Inflammatory macrophage treated with lipopolysaccharide for 1 hour (primary cell): ENCODE measurements at regions not wholly inside any gene's neighbourhood (a gene's known extent, or its start where the extent isn't known, plus 50 kb on each side); places are given as distances from the start of the nearest gene placed in this dataset.

ENCODE experiments used
- DNase-seq, 2 donors: peaks; one replicate each; pipeline ENCODE4 v3.0.0-alpha.2; 2020 to 2022

- no peak for DNase-seq
These were observed 230.2 kb upstream of the FOXQ1 start for GRCh38 chr6:1081551-1082284.

DNA sequence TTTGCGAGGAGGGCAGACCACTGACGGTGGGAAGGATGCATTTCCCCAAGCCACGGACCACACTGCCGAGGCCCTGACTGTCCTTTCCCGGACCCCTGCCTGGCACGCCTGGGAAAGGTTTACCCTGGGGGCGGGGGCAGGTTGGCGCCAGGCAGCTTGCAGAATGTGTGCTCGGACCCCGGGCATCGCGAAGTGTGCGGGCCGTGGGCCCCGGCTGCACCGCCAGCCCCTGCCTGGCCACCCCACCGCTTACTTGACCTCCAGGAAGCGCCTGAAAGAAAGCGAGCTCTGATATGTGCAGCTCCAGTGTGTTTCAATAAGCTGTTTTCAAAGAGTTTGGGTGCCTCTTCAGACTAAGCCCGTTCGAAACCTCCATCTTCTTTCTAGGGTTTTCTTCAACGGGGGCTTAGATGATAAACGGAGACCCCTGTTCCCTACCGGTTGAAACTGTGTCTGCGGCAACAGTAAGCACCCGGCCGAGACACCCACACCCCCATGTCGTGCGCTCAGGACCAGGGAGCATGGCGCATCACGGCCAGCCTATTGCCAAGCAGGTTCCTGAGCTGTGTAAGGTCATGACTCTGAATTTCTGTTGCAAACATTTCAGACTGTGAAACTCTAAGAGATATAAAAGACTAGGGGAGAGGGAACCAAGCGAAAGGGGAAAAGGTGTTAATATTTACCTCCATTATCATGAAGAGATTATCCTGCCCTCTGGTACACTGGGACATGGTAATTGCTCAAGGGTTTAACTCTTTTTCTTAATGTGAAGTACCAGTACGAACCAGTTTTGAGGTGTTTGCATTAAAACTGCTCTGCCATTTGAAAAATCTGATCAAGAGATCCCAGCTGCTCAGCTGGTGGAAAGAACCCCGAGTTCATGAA is 231.2 kb upstream of the FOXQ1 start:
- DNase-seq: no peak

DNA sequence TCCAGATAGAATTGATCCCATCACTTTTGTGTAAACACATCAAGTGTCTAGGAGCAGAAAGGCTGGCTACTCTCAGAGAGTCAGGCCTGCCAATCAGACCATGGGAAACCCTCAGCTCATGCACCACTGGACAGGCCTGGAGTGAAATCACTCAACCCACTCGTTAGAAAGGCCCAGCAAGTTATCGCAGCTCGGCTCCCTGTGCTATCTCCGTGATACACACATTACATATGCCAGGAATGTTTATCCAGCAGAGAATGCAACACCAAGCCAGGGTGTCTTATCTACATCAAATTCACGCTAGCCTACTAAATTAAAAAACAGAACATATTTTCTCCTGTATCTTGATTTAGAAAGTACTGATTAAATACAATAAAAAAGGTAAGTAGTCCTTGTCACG is 232.4 kb upstream of the FOXQ1 start:
- no peak for DNase-seq

DNA sequence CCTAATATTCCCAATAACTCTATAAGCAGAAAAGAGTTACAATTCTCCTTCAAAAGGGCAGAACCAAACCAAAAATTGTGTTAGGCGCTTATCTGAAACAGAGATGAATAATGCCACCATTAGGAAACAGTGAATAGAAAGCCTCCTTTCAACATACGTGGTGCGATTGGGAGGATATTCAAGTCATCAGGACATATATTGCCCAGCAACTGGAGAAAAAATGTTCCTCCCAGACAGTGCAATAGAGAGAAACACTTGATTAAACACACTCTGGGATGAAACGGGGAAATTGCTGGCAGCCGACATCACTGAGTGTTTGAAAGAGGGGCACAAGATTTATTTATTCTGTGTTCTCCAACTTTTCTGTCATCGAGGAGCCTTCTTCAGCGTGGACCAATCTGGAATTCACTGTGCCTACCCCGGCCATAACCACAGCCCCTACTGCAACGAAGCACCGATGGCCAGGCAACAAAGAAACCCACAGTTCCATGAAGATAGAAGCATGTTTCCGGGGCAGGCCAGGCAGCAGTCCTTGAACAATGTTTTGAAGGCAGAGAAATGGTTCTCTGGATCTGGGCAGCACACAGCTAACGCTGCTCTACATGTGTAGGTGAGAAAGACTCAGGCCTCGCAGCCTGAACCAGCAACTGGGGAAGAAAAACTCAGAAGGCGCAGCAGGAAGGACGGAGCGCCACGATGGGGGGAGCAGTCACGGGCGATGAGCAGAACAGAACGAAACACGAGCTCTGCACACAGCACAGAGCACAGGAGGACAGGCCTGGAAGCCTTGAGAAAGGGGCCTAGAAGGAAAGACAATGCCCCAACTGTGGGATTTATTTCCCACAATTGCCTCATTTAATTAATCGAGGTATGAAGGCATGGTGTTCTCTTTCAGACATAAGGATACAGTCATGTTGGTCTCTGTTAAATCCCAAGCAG is 234.2 kb upstream of the FOXQ1 start:
- no peak for DNase-seq

DNA sequence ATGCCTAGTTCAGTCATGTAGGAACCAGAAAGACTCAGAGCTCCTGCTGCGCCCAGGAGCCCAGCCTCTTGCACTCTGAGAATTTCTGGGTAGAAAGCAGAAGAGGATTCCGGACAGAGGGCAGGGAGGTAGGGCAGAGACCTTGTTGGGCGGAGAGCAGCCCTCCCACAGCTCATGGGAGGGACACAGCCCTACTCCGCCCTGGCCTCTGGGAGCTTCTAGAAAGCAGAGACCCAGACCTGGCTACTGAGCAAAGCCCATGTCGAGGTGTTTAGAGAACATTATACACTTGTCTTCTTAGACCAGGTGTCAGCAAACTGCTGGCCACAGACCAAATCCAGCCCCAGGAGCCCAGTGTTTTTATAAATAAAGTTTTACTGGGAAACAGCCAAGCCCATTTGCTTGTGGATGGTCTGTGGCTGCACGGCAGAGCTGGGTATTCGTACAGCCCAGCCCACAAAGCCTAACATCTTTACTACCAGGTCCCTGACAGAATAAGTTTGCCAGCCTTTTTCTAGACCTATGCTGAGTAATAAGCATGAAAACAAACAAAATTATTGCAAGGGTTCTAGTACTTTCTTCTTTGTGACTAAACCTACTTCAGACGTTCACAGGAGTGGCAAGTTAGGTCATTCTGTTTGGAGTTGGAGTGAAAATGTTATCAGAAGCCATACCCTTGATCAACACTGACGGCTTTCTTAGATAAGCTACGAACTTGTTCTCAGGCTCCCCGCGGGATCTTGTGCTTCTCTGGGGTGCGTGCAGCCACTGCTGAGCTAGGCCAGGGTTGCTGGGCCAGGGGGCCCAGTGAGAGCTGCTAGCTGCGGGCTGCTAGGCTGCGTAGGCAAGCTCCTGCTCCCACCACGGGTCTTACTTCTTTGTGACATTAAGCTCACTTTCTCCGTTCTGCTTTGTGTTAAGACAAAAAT is 235.1 kb upstream of the FOXQ1 start:
- no peak for DNase-seq

DNA sequence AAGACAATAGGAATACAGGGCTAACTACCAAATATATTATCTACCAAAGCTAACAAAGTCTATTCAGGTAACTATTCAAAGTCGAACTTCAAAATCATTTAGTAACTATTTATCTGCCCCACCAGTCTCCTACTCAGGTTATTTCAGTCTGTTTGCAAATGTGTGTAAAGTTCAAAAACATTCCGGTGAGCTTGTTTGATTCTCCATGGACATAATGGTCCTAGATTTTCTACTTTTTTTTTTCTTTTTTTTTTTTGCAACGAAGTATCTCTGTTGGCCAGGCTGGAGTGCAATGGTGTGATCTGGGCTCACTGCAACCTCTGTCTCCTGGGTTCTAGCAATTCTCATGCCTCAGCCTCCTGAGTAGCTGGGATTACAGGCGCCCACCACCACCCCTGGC is 236.0 kb upstream of the FOXQ1 start:
- DNase-seq: no peak

DNA sequence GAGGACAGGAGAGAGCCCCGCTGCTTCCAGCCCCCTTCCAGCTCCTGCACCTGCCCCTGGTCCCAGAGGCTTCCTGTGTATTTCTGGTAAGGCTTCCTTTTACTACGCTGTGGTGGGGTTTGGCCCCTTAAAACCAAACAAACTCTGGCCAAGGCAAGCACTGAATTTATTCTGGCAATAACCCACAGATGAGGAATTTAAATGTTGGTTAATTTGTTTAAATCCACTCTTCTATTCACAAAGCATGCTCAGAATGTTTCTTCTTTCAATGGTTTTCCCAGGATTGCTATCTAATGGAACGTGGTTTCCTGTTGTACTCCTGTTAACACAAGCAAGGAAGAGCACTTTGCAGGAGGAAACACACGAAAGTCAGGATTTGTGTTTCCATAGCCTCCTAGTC is 236.5 kb upstream of the FOXQ1 start:
- DNase-seq: no peak

- no peak for DNase-seq
These were observed 241.8 kb upstream of the FOXQ1 start for GRCh38 chr6:1070085-1070521.

- no peak for DNase-seq
These were observed 243.0 kb upstream of the FOXQ1 start for GRCh38 chr6:1068905-1069304.

- no peak for DNase-seq
These were observed 243.8 kb upstream of the FOXQ1 start for GRCh38 chr6:1068068-1068467.

DNA sequence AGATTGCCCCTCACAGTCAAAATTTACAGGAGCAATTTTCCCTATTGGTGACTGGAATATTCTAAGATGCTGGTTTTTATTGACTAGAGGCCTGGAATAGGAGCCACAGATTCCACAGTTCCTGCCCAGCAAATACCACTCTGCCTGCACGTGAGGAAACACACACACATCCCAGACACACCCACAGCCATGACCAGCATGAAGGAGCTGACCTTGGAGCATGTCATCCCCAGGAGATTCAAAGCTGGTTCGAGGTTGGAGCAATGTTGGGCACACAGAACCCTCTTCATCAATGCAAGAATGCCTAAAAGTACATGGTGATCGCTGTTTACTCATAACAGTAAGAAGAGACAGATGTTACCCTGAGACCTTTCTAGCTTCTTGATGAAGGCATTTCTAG is 244.6 kb upstream of the FOXQ1 start:
- no peak for DNase-seq

DNA sequence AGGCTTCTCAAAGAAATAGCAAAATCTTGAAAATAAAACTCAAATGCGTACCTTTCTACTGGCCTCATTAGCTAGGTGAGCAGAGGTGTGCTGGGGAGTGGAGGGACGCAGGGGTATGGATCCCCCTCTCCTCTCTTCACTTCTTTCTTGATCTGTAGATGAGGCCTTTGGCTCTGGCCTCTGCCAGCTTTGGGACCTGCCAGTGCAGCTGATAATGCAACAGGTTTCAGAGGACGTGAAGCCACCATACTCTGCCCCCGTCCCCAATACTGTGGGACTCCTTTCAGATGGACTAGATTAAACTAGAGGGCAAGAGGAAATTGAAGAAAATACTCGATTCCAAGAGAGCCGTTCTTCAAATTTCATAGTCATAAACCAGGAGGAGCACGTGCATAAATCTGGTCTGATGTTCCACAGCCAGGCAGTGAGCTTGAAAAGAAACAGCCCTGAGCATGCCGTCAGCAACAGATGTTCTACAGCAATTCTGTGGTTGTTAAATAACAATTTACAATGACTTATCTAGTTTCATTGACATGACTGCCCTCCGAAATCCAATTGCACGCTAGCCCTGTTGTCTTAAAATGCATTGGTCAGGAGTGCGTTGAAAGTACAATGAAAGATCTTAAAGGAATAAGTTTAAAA is 245.3 kb upstream of the FOXQ1 start:
- DNase-seq: no peak

DNA sequence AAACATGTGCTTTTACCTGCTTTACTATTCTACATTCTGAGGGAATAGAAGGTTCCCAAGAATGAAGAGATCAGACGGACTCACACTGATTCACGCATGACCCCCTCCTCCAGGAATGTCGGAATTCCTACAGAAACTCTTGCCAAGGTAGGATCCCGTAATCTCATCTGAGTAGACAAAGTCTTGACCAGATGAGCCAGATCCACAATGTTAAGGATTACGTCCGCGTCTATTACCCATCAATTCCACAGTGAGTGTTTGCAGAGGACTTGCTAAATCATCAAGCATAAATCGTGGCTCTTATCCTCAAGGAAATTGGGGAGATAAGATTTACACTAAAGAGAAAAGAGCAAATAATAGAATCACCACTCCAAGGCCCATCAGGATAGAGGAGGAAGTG is 245.9 kb upstream of the FOXQ1 start:
- DNase-seq: no peak

- no peak for DNase-seq
These were observed 248.1 kb upstream of the FOXQ1 start for GRCh38 chr6:1063671-1064355.

DNA sequence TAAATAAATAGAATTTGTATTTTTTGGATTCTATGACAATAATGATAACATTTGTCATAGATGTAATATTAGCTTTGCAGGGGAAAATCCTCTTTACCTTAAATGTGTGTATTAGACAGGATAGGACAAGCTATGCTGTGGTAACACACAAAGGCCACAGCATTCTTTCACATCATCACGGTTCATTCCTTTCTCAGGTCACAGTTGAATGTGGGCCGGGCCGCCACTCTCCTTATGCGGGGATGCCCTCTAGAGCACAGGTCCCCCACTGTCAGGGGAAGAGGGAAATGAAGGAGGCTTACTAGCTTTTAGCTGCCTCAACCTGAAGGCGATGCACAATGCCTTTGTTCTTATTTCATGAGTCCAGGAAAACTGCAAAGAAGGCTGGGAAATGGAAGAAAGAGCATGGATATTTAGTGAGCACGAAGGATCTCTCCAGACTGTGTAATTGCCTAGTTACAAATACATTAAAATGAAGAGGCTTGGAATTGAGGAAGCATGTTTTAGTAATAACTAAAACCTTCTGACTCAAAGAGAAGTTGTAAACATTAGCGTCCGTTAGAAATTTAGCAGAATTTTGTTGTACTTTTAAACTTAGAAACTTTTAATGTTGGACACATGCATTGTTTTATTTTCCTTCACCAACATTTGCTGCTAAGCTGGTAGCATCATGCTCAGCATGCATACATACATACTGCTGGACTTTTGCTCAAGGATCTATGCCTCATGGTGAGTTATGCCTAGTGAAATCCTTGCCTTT is 248.9 kb upstream of the FOXQ1 start:
- DNase-seq: no peak

DNA sequence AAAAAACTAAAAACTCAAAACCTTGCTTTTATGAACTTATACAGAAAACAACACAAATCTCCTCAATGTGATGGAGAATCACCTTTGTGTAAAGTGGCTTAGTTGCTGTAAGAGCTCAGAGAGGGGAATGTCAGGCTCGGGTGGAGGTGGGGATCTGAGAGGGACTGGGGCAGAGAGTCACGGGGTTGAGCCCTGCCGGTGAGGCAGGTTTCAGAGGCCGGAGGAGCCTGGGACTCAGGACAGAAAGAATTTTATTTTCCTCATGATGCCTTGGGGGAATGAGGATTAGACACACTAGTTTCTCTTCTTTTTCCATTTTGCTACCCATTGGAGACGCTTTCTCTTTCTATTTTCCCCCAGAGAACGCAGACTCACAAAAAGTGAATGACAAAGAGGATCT is 252.3 kb upstream of the FOXQ1 start:
- DNase-seq: no peak

GRCh38 chr6:1057490-1058135 is 254.3 kb upstream of the FOXQ1 start:
- DNase-seq: no peak

DNA sequence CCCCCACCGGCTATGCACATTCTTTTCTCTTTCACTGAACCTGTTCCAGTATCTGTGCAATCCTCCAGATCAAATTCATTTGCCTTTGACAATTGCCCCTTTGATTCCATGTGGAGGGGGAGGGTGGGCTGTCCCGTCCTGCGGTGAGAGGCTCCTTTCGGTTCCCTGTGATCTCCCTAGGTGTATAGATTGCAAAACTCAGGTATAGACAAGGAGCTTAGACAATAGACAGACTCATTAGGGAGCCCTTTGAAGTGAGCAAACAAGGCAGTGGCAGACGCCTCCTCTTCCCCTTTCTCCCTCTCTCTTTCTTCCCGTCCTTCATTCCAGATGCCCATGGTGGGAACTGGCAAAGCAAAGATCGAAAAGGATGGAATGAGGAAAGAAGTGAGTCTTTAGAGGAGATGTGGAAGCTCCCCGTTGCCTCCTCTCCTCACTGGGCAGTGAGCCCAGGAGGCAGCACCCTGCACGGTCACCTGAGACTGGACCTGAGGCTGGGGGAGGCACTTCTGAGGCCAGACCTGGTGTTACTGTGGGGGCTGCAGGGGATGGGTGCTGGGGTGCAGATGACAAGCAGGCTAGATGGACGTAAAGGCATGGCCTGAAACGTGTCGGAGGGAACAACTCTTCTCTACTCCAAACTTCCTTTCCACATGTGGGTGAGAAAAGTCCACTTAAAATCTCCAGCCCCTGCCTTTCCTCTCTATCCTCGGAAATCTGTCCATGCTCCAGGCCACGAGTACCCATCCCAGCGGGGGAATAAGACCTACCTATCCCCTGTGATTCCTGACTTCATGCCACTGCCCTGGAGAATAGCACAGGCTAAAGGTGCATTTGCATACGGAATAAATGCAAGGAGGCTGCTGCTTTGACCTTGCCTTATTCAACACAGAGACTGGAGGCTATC is 256.6 kb upstream of the FOXQ1 start:
- DNase-seq: no peak

- no peak for DNase-seq
These were observed 257.3 kb upstream of the FOXQ1 start for GRCh38 chr6:1054653-1055014.
